Calu3 (cell line): ENCODE measurements at regions not wholly inside any gene's neighbourhood (a gene's known extent, or its start where the extent isn't known, plus 50 kb on each side); places are given as distances from the start of the nearest gene placed in this dataset.

ENCODE experiments used
- BruUV-seq: library from RNA; stranded (reverse); fragments of 400-500 nt; replicated peaks from 2 replicates; lab custom pipeline; 2021; lab: Mats Ljungman, UMichigan
- CTCF ChIA-PET: fragments of 300-600 bp; sonication (Branson Sonifier 250); formaldehyde crosslinking; loops from one replicate; lab custom pipeline; 2022; ENCODE audit warnings: antibody characterized with exemption; lab: Charles Lee
- DNase-seq: peaks from one replicate; pipeline ENCODE4 v3.0.0; 2022
- H3K27ac Mint-ChIP-seq: one replicate; pipeline ENCODE4 v1.8.0; 2022; ENCODE audit warnings: mixed read lengths; ENCODE audit not compliant: unreplicated experiment
- H3K27me3 Mint-ChIP-seq: one replicate; pipeline ENCODE4 v1.8.0; 2022; ENCODE audit warnings: mixed read lengths; ENCODE audit not compliant: unreplicated experiment
- H3K36me3 Mint-ChIP-seq: one replicate; pipeline ENCODE4 v1.8.0; 2022; ENCODE audit warnings: mild to moderate bottlenecking, moderate library complexity, mixed read lengths; ENCODE audit not compliant: insufficient read depth, unreplicated experiment
- H3K4me1 Mint-ChIP-seq: one replicate; pipeline ENCODE4 v1.8.0; 2022; ENCODE audit warnings: mild to moderate bottlenecking, low read depth, mixed read lengths; ENCODE audit not compliant: unreplicated experiment
- H3K4me3 Mint-ChIP-seq: one replicate; pipeline ENCODE4 v1.8.0; 2022; ENCODE audit warnings: mild to moderate bottlenecking, low read depth, moderate library complexity, mixed read lengths; ENCODE audit not compliant: unreplicated experiment
- H3K9me3 Mint-ChIP-seq: one replicate; pipeline ENCODE4 v1.8.0; 2022; ENCODE audit warnings: low read depth, mixed read lengths; ENCODE audit not compliant: unreplicated experiment
- intact Hi-C: fragments of 100-400 bp; cut with micrococcal nuclease; formaldehyde crosslinking; loops from one replicate; pipeline ENCODE4 v1.10.0; 2022; ENCODE audit not compliant: unreplicated experiment
- TF ChIP-seq, protein P1 (sequence below): fragments of 200-600 bp; IDR thresholded peaks from one replicate; pipeline ENCODE4 v1.8.0; 2022; ENCODE audit warnings: antibody characterized with exemption; ENCODE audit not compliant: unreplicated experiment

GRCh38 chr3:46132565-46132964, 75.5 kb downstream of the CCR1 start:
- intact Hi-C loops, result no loop called here
- Mint-ChIP-seq H3K36me3 (no peaks in the 10 kb centered on the region), H3K9me3 (no peaks in the 10 kb centered on the region), H3K4me1 (peaks cover 5% of the 10 kb centered on the region), H3K27ac (no peak overlapping the region), H3K4me3 (no peak overlapping the region), H3K27me3 (no peaks in the 10 kb centered on the region)
- DNase-seq, result no peak
- no TSS peak for BruUV-seq
- TF ChIP-seq, protein P1, sequence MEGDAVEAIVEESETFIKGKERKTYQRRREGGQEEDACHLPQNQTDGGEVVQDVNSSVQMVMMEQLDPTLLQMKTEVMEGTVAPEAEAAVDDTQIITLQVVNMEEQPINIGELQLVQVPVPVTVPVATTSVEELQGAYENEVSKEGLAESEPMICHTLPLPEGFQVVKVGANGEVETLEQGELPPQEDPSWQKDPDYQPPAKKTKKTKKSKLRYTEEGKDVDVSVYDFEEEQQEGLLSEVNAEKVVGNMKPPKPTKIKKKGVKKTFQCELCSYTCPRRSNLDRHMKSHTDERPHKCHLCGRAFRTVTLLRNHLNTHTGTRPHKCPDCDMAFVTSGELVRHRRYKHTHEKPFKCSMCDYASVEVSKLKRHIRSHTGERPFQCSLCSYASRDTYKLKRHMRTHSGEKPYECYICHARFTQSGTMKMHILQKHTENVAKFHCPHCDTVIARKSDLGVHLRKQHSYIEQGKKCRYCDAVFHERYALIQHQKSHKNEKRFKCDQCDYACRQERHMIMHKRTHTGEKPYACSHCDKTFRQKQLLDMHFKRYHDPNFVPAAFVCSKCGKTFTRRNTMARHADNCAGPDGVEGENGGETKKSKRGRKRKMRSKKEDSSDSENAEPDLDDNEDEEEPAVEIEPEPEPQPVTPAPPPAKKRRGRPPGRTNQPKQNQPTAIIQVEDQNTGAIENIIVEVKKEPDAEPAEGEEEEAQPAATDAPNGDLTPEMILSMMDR, result no peak
- CTCF ChIA-PET, result no interaction called here

GRCh38 chr3:46131884-46132450, 76.1 kb downstream of the CCR1 start:
- no peaks in the 10 kb centered on the region for H3K36me3 Mint-ChIP-seq
- no peak overlapping the region for H3K4me3 Mint-ChIP-seq
- BruUV-seq, result no TSS peak
- no peaks in the 10 kb centered on the region for H3K27me3 Mint-ChIP-seq
- intact Hi-C loops, result no loop called here
- no peak overlapping the region for H3K27ac Mint-ChIP-seq
- TF ChIP-seq, protein P1, result no peak
- H3K9me3 Mint-ChIP-seq, result no peaks in the 10 kb centered on the region
- CTCF ChIA-PET, result no interaction called here
- DNase-seq, result no peak
- peaks cover 11% of the 10 kb centered on the region for H3K4me1 Mint-ChIP-seq

- no TSS peak for BruUV-seq
- H3K4me3 Mint-ChIP-seq, result no peak overlapping the region
- peaks cover 19% of the 10 kb centered on the region for H3K4me1 Mint-ChIP-seq
- DNase-seq, result no peak
- CTCF ChIA-PET, result no interaction called here
- H3K36me3 Mint-ChIP-seq, result no peaks in the 10 kb centered on the region
- no peaks in the 10 kb centered on the region for H3K27me3 Mint-ChIP-seq
- no peaks in the 10 kb centered on the region for H3K9me3 Mint-ChIP-seq
- intact Hi-C loops, result no loop called here
- no peak overlapping the region for H3K27ac Mint-ChIP-seq
- TF ChIP-seq, protein P1, result no peak
Measured at GRCh38 chr3:46130631-46131310, 77.3 kb downstream of the CCR1 start.

DNA sequence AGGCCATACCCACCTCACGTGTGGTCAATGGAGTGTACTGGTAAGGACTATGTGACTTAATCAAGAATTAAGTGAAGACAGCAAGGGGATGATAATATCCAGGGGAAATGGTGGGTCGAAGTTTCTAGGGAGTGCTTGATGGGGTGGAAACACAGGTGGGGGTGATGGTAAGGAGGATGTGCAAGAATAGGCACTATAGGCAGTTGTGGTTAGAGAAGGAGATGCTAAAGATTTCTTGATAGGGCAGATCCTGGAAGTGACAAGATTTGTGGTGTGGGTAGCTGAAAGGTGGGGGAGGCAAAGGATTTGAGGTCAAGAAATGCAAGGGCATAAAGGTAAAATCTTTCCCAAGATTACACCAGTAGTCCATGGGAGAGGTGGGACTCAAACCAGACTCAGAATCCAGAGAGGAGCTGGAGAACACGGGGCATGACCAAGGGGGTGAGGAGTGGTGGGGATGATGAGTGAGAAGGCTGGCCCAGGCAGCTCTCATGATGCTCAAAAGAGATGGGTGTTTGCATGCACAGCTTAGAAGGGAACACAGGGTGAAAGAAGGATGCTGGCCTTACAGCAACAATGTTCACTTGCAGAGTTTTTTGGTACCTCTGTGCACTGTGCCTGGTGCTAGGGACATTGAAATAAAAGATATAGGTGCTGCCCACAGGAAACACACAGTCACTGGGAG, 78.4 kb downstream of the CCR1 start:
- no peaks in the 10 kb centered on the region for H3K27me3 Mint-ChIP-seq
- H3K36me3 Mint-ChIP-seq, result no peaks in the 10 kb centered on the region
- TF ChIP-seq, protein P1, result no peak
- H3K4me1 Mint-ChIP-seq, result peaks cover 19% of the 10 kb centered on the region
- BruUV-seq, result no TSS peak
- H3K4me3 Mint-ChIP-seq, result no peak overlapping the region
- no peak for DNase-seq
- H3K9me3 Mint-ChIP-seq, result no peaks in the 10 kb centered on the region
- CTCF ChIA-PET, result no interaction called here
- H3K27ac Mint-ChIP-seq, result no peak overlapping the region
- intact Hi-C loops, result no loop called here
